Neural cell (in vitro differentiated cells): ENCODE measurements at regions not wholly inside any gene's neighbourhood (a gene's known extent, or its start where the extent isn't known, plus 50 kb on each side); places are given as distances from the start of the nearest gene placed in this dataset.

Source experiments
- H2AFZ ChIP-seq: fragments of 200-600, 300-800 bp; sonication (generic), shearing (Covaris generic); 2 replicates; pipeline ENCODE4 v1.6.0; 2014; ENCODE audit warnings: low read depth, mild to moderate bottlenecking, antibody characterized with exemption, low read length, moderate library complexity
- H3F3A ChIP-seq: fragments of 200-600 bp; shearing (Covaris generic); 2 replicates; pipeline ENCODE4 v1.6.1; 2016; ENCODE audit warnings: mild to moderate bottlenecking, moderate library complexity, mixed read lengths, antibody characterized with exemption, low read length; ENCODE audit not compliant: insufficient read depth, poor library complexity, severe bottlenecking
- H3K27ac ChIP-seq: fragments of 200-600, 300-800 bp; sonication (generic), shearing (Covaris generic); 2 replicates; pipeline ENCODE4 v1.5.1; 2014; ENCODE audit warnings: mild to moderate bottlenecking, low read length, moderate library complexity
- H3K27me3 ChIP-seq: fragments of 300-800, 200-600 bp; sonication (generic), shearing (Covaris generic); 2 replicates; pipeline ENCODE4 v1.6.0; 2014; ENCODE audit warnings: mild to moderate bottlenecking, low read depth, low read length, moderate library complexity; ENCODE audit not compliant: insufficient read depth
- H3K36me3 ChIP-seq: fragments of 300-800, 200-600 bp; sonication (generic), shearing (Covaris generic); 2 replicates; pipeline ENCODE4 v1.5.1; 2014; ENCODE audit warnings: mild to moderate bottlenecking, antibody characterized with exemption, low read length, moderate library complexity; ENCODE audit not compliant: insufficient read depth
- H3K4me2 ChIP-seq: fragments of 300-800, 200-600 bp; sonication (generic), shearing (Covaris generic); 2 replicates; pipeline ENCODE4 v1.6.0; 2014; ENCODE audit warnings: mild to moderate bottlenecking, low read length
- H3K4me3 ChIP-seq: fragments of 300-800, 200-600 bp; sonication (generic), shearing (Covaris generic); 2 replicates; pipeline ENCODE4 v1.5.1; 2014; ENCODE audit warnings: mild to moderate bottlenecking, low read length, moderate library complexity
- H3K79me2 ChIP-seq: fragments of 200-600 bp; shearing (Covaris generic); replicated peaks from 2 replicates; pipeline ENCODE4 v1.6.0; 2014; ENCODE audit warnings: mild to moderate bottlenecking, low read length, moderate library complexity; ENCODE audit not compliant: insufficient read depth
- H3K9ac ChIP-seq: fragments of 300-800, 200-600 bp; sonication (generic), shearing (Covaris generic); 2 replicates; pipeline ENCODE4 v1.6.1; 2016; ENCODE audit warnings: mild to moderate bottlenecking, low read length, mixed read lengths
- H3K9me2 ChIP-seq: fragments of 200-600 bp; shearing (Covaris generic); 2 replicates; pipeline ENCODE4 v1.6.1; 2016; ENCODE audit warnings: mild to moderate bottlenecking, low read length, mixed read lengths; ENCODE audit not compliant: insufficient read depth
- H3K9me3 ChIP-seq: fragments of 200-600, 300-800 bp; sonication (generic), shearing (Covaris generic); 2 replicates; pipeline ENCODE4 v1.6.1; 2016; ENCODE audit warnings: mild to moderate bottlenecking, mixed run types, low read length, moderate library complexity, mixed read lengths
- H4K20me1 ChIP-seq: fragments of 200-600 bp; shearing (Covaris generic); 2 replicates; pipeline ENCODE4 v1.6.1; 2016; ENCODE audit warnings: mild to moderate bottlenecking, mixed run types; ENCODE audit not compliant: insufficient read depth
- EP300 ChIP-seq: fragments of 450-650 bp; conservative IDR thresholded peaks from 2 replicates; pipeline ENCODE4 v1.6.1; 2014; ENCODE audit warnings: antibody characterized with exemption, mild to moderate bottlenecking, moderate library complexity; ENCODE audit not compliant: poor library complexity, severe bottlenecking
- EZH2 ChIP-seq: fragments of 200-600, 300-800 bp; shearing (Covaris generic), sonication (generic); IDR thresholded peaks from 2 replicates; pipeline ENCODE4 v1.6.1; 2014; ENCODE audit warnings: antibody characterized with exemption, low read length, borderline replicate concordance, mild to moderate bottlenecking; ENCODE audit not compliant: insufficient read depth, poor library complexity, severe bottlenecking
- MXI1 ChIP-seq: fragments of 450-650 bp; conservative IDR thresholded peaks from 2 replicates; pipeline ENCODE4 v1.6.1; 2014; ENCODE audit warnings: antibody characterized with exemption, mild to moderate bottlenecking; ENCODE audit not compliant: poor library complexity, severe bottlenecking
- POLR2AphosphoS5 ChIP-seq: IDR thresholded peaks from 2 replicates; pipeline ENCODE4 v1.6.1; 2012
- RAD21 ChIP-seq: fragments of 450-650 bp; conservative IDR thresholded peaks from 2 replicates; pipeline ENCODE4 v1.6.1; 2014; ENCODE audit warnings: antibody characterized with exemption, mild to moderate bottlenecking, moderate library complexity
- SMC3 ChIP-seq: fragments of 450-650 bp; conservative IDR thresholded peaks from 2 replicates; pipeline ENCODE4 v1.6.1; 2014; ENCODE audit warnings: antibody characterized with exemption, mild to moderate bottlenecking, moderate library complexity; ENCODE audit not compliant: poor library complexity
- TAF1 ChIP-seq: IDR thresholded peaks from 2 replicates; pipeline ENCODE4 v1.6.1; 2012; ENCODE audit warnings: low read depth
- TF ChIP-seq, protein P1 (sequence below): fragments of 450-650 bp; IDR thresholded peaks from 2 replicates; pipeline ENCODE4 v1.5.1; 2014; ENCODE audit warnings: antibody characterized with exemption, mild to moderate bottlenecking, moderate library complexity; ENCODE audit not compliant: poor library complexity, severe bottlenecking
- TF ChIP-seq, protein P2 (sequence below): IDR thresholded peaks from 2 replicates; pipeline ENCODE4 v1.6.1; 2012; ENCODE audit warnings: borderline replicate concordance

DNA sequence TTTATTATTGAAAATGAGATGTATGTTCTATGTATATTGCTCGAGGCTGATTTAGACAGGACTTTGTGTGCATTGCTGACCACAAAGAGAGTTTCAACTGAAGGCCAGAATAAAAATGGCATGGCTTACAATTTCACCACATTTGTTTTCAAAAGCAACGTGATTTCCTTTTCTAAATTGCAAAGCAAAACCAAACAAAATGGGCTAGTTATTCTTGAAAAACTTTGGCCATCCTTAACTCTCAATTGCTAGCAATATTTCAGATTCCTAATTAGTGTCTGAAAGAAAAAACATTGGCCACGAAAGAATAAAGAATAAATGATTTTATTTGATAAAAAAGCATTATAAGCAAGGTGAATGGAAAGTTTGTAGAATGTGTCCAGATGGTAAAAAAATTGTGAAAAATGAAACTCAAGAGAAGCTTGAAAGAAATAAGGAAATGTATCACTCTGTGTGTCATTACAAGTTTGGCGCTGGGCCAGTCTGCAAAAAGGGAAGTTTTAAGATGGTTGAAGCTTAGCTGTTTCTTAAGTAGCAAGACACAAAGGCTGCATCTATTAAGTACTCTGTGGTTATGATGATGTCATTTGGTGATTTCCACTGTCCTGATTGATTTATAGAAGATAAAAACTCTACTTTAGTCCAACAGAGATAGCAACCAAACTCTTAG lies 89.2 kb upstream of the PRLR start:
- Histone ChIP-seq H3K4me3 (no peak overlapping the region), H3K27me3 (no peaks in the 10 kb centered on the region), H3K27ac (no peak overlapping the region), H3K9ac (no peak overlapping the region), H3K9me3 (no peaks in the 10 kb centered on the region), H4K20me1 (no peaks in the 10 kb centered on the region), H3K36me3 (no peaks in the 10 kb centered on the region), H2AFZ (no peak overlapping the region), H3K9me2 (no peaks in the 10 kb centered on the region), H3K4me2 (no peak overlapping the region), H3F3A (no peaks in the 10 kb centered on the region), H3K79me2 (no peaks in the 10 kb centered on the region)
- TF ChIP-seq TAF1 (no peak), EZH2 (no peak), POLR2AphosphoS5 (no peak), MXI1 (no peak), RAD21 (no peak), SMC3 (no peak)
- TF ChIP-seq, protein P1, sequence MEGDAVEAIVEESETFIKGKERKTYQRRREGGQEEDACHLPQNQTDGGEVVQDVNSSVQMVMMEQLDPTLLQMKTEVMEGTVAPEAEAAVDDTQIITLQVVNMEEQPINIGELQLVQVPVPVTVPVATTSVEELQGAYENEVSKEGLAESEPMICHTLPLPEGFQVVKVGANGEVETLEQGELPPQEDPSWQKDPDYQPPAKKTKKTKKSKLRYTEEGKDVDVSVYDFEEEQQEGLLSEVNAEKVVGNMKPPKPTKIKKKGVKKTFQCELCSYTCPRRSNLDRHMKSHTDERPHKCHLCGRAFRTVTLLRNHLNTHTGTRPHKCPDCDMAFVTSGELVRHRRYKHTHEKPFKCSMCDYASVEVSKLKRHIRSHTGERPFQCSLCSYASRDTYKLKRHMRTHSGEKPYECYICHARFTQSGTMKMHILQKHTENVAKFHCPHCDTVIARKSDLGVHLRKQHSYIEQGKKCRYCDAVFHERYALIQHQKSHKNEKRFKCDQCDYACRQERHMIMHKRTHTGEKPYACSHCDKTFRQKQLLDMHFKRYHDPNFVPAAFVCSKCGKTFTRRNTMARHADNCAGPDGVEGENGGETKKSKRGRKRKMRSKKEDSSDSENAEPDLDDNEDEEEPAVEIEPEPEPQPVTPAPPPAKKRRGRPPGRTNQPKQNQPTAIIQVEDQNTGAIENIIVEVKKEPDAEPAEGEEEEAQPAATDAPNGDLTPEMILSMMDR = no peak
- TF ChIP-seq, protein P2, sequence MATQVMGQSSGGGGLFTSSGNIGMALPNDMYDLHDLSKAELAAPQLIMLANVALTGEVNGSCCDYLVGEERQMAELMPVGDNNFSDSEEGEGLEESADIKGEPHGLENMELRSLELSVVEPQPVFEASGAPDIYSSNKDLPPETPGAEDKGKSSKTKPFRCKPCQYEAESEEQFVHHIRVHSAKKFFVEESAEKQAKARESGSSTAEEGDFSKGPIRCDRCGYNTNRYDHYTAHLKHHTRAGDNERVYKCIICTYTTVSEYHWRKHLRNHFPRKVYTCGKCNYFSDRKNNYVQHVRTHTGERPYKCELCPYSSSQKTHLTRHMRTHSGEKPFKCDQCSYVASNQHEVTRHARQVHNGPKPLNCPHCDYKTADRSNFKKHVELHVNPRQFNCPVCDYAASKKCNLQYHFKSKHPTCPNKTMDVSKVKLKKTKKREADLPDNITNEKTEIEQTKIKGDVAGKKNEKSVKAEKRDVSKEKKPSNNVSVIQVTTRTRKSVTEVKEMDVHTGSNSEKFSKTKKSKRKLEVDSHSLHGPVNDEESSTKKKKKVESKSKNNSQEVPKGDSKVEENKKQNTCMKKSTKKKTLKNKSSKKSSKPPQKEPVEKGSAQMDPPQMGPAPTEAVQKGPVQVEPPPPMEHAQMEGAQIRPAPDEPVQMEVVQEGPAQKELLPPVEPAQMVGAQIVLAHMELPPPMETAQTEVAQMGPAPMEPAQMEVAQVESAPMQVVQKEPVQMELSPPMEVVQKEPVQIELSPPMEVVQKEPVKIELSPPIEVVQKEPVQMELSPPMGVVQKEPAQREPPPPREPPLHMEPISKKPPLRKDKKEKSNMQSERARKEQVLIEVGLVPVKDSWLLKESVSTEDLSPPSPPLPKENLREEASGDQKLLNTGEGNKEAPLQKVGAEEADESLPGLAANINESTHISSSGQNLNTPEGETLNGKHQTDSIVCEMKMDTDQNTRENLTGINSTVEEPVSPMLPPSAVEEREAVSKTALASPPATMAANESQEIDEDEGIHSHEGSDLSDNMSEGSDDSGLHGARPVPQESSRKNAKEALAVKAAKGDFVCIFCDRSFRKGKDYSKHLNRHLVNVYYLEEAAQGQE = no peak

DNA sequence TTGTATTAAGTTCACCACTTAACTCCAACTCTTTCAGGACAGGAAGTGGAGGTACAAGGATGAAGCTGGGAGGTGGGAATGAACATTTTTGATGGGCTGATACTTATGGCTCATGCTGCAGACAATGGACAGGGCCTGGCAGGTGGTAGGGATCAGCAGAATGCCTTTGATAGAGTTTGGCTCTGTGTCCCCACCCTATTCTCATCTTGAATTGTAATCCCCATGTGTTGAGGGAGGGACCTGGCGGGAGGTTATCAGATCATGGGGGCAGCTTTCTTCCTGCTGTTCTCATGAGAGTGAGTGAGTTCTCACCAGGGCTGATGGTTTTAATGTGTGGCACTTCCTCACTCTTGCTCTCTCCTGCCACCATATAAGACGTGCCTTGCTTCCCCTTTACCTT lies 87.3 kb upstream of the PRLR start:
- H3K9ac ChIP-seq = no peak overlapping the region
- no peaks in the 10 kb centered on the region for H3F3A ChIP-seq
- no peak overlapping the region for H2AFZ ChIP-seq
- no peak overlapping the region for H3K4me3 ChIP-seq
- TF ChIP-seq, protein P2 = no peak
- no peak for TF ChIP-seq RAD21
- no peak for TF ChIP-seq EZH2
- TF ChIP-seq TAF1 = no peak
- no peak for TF ChIP-seq MXI1
- no peak for TF ChIP-seq SMC3
- TF ChIP-seq POLR2AphosphoS5 = no peak
- no peak for TF ChIP-seq EP300
- TF ChIP-seq, protein P1 = no peak
- no peak overlapping the region for H3K4me2 ChIP-seq
- H4K20me1 ChIP-seq = no peaks in the 10 kb centered on the region
- H3K9me2 ChIP-seq = no peaks in the 10 kb centered on the region
- H3K27me3 ChIP-seq = no peaks in the 10 kb centered on the region
- no peaks in the 10 kb centered on the region for H3K79me2 ChIP-seq
- no peaks in the 10 kb centered on the region for H3K36me3 ChIP-seq
- no peaks in the 10 kb centered on the region for H3K9me3 ChIP-seq
- H3K27ac ChIP-seq = no peak overlapping the region
